Endothelial cell of umbilical vein (primary cell): ENCODE measurements at regions not wholly inside any gene's neighbourhood (a gene's known extent, or its start where the extent isn't known, plus 50 kb on each side); places are given as distances from the start of the nearest gene placed in this dataset.

Source experiments
- EZH2 ChIP-seq: IDR thresholded peaks from 2 replicates; pipeline ENCODE4 v1.6.1; 2012; ENCODE audit warnings: borderline replicate concordance, low read depth, mild to moderate bottlenecking, moderate library complexity, low read length, inconsistent platforms; ENCODE audit not compliant: severe bottlenecking
- POLR2A ChIP-seq: IDR thresholded peaks from 2 replicates; pipeline ENCODE4 v1.6.1; 2012; ENCODE audit warnings: low read depth, mild to moderate bottlenecking, control low read depth, low read length
- POLR2AphosphoS5 ChIP-seq: IDR thresholded peaks from 2 replicates; pipeline ENCODE4 v1.6.1; 2012; ENCODE audit warnings: low read depth, mild to moderate bottlenecking, control low read depth, low read length, moderate library complexity; ENCODE audit not compliant: insufficient read depth
- TF ChIP-seq, protein P1 (sequence below), 2 donors: IDR thresholded peaks; 1 replicate in 1 of 2; 2 replicates in 1 of 2; pipeline ENCODE4 v1.5.1; 2011; ENCODE audit warnings: low read length in 2 of 2, mild to moderate bottlenecking in 2 of 2, moderate library complexity in 2 of 2, control low read depth in 1 of 2, inconsistent platforms in 1 of 2, low read depth in 1 of 2; ENCODE audit not compliant: insufficient read depth in 1 of 2; ENCODE audit errors: extremely low read depth in 1 of 2

DNA sequence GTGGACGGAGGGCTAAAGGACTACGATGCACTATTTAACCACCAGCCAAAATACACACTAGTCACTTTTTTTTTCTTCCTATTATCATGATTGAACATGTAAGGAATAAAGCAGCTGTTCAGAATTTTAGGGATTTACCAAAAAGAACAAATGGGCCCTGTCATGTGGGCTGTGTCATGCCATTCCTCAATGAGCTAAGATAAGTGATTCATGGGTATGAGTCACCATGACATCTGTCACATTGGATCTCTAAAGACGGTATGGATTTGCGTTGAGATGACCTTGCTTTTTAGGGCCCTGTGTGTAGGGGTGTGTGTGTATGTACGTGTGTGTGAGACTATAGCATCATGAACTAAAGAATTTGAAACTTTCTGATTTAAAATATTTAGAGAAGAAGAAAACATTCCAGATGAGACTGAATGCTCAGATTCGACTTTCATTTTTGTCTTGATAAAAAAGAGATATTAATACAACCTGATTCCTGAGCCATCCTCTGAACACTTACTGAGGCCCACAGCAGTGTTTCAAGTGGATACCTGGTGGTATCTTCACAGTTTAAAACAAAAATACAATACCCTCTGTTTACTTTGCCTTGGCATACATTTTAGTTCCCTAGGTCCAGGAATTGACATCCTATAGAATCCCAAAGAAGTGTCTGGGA, 246.1 kb upstream of the DUSP10 start:
- TF ChIP-seq, protein P1, sequence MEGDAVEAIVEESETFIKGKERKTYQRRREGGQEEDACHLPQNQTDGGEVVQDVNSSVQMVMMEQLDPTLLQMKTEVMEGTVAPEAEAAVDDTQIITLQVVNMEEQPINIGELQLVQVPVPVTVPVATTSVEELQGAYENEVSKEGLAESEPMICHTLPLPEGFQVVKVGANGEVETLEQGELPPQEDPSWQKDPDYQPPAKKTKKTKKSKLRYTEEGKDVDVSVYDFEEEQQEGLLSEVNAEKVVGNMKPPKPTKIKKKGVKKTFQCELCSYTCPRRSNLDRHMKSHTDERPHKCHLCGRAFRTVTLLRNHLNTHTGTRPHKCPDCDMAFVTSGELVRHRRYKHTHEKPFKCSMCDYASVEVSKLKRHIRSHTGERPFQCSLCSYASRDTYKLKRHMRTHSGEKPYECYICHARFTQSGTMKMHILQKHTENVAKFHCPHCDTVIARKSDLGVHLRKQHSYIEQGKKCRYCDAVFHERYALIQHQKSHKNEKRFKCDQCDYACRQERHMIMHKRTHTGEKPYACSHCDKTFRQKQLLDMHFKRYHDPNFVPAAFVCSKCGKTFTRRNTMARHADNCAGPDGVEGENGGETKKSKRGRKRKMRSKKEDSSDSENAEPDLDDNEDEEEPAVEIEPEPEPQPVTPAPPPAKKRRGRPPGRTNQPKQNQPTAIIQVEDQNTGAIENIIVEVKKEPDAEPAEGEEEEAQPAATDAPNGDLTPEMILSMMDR (IDR thresholded peaks at IDR 0.05; ENCODE audit: extremely low read depth in 1 of 2, insufficient read depth in 1 of 2, low read depth in 1 of 2, low read length in 2 of 2) = no peak
- TF ChIP-seq EZH2 = no peak
- no peak for TF ChIP-seq POLR2A
- TF ChIP-seq POLR2AphosphoS5 = no peak
